SK-N-SH treated with all-trans-retinoic acid at 6 μM for 48 hours (cell line): ENCODE measurements at regions not wholly inside any gene's neighbourhood (a gene's known extent, or its start where the extent isn't known, plus 50 kb on each side); places are given as distances from the start of the nearest gene placed in this dataset.

Experiments used
- ATAC-seq: fragments of 200-7000 bp; cut with Tn5 transposase; 3 replicates; pipeline ENCODE4 v1.9.1; 2020; ENCODE audit warnings: mild to moderate bottlenecking, moderate library complexity
- ARNTL ChIP-seq: fragments of 450-650 bp; formaldehyde crosslinking; IDR thresholded peaks from 2 replicates; pipeline ENCODE4 v1.5.0; 2020; ENCODE audit warnings: low read depth, mild to moderate bottlenecking, moderate library complexity, borderline replicate concordance
- BACH2 ChIP-seq: fragments of 250-450 bp; sonication (Bioruptor Pico); IDR thresholded peaks from 2 replicates; pipeline ENCODE4 v1.9.0; 2021; ENCODE audit warnings: mild to moderate bottlenecking, borderline replicate concordance
- CREB5 ChIP-seq: fragments of 250-450 bp; sonication (Bioruptor Pico); IDR thresholded peaks from 2 replicates; pipeline ENCODE4 v1.5.1; 2020; ENCODE audit warnings: low read depth, mild to moderate bottlenecking, moderate library complexity
- CSDC2 ChIP-seq: fragments of 250-450 bp; sonication (Bioruptor Pico); IDR thresholded peaks from 2 replicates; pipeline ENCODE4 v1.5.0; 2020; ENCODE audit warnings: mild to moderate bottlenecking, moderate library complexity
- CSRNP3 ChIP-seq: fragments of 250-450 bp; sonication (Bioruptor Pico); IDR thresholded peaks from 2 replicates; pipeline ENCODE4 v1.5.1; 2021; ENCODE audit warnings: mild to moderate bottlenecking, moderate library complexity
- ESRRG ChIP-seq: fragments of 250-450 bp; sonication (Bioruptor Pico); IDR thresholded peaks from 2 replicates; pipeline ENCODE4 v1.6.1; 2021; ENCODE audit warnings: mild to moderate bottlenecking
- GLIS3 ChIP-seq: fragments of 250-450 bp; sonication (Bioruptor Pico); IDR thresholded peaks from 2 replicates; pipeline ENCODE4 v1.5.0; 2020; ENCODE audit warnings: mild to moderate bottlenecking, moderate library complexity
- ISL1 ChIP-seq: fragments of 250-450 bp; sonication (Bioruptor Pico); IDR thresholded peaks from 2 replicates; pipeline ENCODE4 v2.1.2; 2022; ENCODE audit warnings: mild to moderate bottlenecking, moderate library complexity
- OSR1 ChIP-seq: fragments of 250-450 bp; sonication (Bioruptor Pico); IDR thresholded peaks from 2 replicates; pipeline ENCODE4 v1.8.0; 2022; ENCODE audit warnings: moderate library complexity, mild to moderate bottlenecking, inconsistent platforms
- PATZ1 ChIP-seq: fragments of 250-450 bp; sonication (Bioruptor Pico); IDR thresholded peaks from 2 replicates; pipeline ENCODE4 v1.8.0; 2020; ENCODE audit warnings: mild to moderate bottlenecking, moderate library complexity, borderline replicate concordance
- POU6F1 ChIP-seq: fragments of 250-450 bp; sonication (Bioruptor Pico); IDR thresholded peaks from 2 replicates; pipeline ENCODE4 v1.8.0; 2021; ENCODE audit warnings: low read depth, mild to moderate bottlenecking, moderate library complexity, borderline replicate concordance
- PPARA ChIP-seq: fragments of 250-450 bp; sonication (Bioruptor Pico); IDR thresholded peaks from 2 replicates; pipeline ENCODE4 v1.5.0; 2020; ENCODE audit warnings: mild to moderate bottlenecking, borderline replicate concordance
- SNAI2 ChIP-seq: fragments of 250-450 bp; sonication (Bioruptor Pico); IDR thresholded peaks from 2 replicates; pipeline ENCODE4 v1.5.0; 2020; ENCODE audit warnings: mild to moderate bottlenecking, moderate library complexity
- TCF4 ChIP-seq: fragments of 250-450 bp; sonication (Bioruptor Pico); IDR thresholded peaks from 2 replicates; pipeline ENCODE4 v1.8.0; 2021; ENCODE audit warnings: mild to moderate bottlenecking, moderate library complexity, borderline replicate concordance
- TOX ChIP-seq: fragments of 250-450 bp; sonication (Bioruptor Pico); IDR thresholded peaks from 2 replicates; pipeline ENCODE4 v1.8.0; 2021; ENCODE audit warnings: mild to moderate bottlenecking, moderate library complexity, borderline replicate concordance
- ZFP3 ChIP-seq: fragments of 250-450 bp; sonication (Bioruptor Pico); IDR thresholded peaks from 2 replicates; pipeline ENCODE4 v1.5.0; 2020; ENCODE audit warnings: mild to moderate bottlenecking, moderate library complexity
- ZFP30 ChIP-seq: fragments of 450-650 bp; formaldehyde crosslinking; IDR thresholded peaks from 2 replicates; pipeline ENCODE4 v1.5.0; 2022; ENCODE audit warnings: mild to moderate bottlenecking, moderate library complexity
- ZNF70 ChIP-seq: fragments of 450-650 bp; formaldehyde crosslinking; IDR thresholded peaks from 2 replicates; pipeline ENCODE4 v1.5.0; 2020; ENCODE audit warnings: mild to moderate bottlenecking, moderate library complexity
- ZNF8 ChIP-seq: fragments of 450-650 bp; formaldehyde crosslinking; IDR thresholded peaks from 2 replicates; pipeline ENCODE4 v1.5.0; 2020; ENCODE audit warnings: mild to moderate bottlenecking, moderate library complexity

- TF ChIP-seq CSRNP3 (CRISPR knock-in tag): no peak
Observed at GRCh38 chr7:16187131-16187530, 234.2 kb downstream of the CRPPA start (continued).

- no peak for TF ChIP-seq ARNTL (CRISPR knock-in tag)
- no peak for TF ChIP-seq ZNF70 (CRISPR knock-in tag)
- no peak for TF ChIP-seq OSR1 (CRISPR knock-in tag)
- no peak for TF ChIP-seq ISL1 (CRISPR knock-in tag)
- TF ChIP-seq ESRRG: no peak
- TF ChIP-seq CREB5 (CRISPR knock-in tag): no peak
- TF ChIP-seq PPARA (CRISPR knock-in tag): no peak
- TF ChIP-seq POU6F1 (CRISPR knock-in tag): no peak
- no peak for TF ChIP-seq TCF4 (CRISPR knock-in tag)
- no peak for TF ChIP-seq ZNF8 (CRISPR knock-in tag)
- no peak for TF ChIP-seq GLIS3 (CRISPR knock-in tag)
- no peak for TF ChIP-seq CSDC2 (CRISPR knock-in tag)
- no peak for TF ChIP-seq PATZ1 (CRISPR knock-in tag)
- no peak for TF ChIP-seq CSRNP3 (CRISPR knock-in tag)
- no peak for ATAC-seq
Observed at GRCh38 chr7:16178585-16178984, 242.8 kb downstream of the CRPPA start.

GRCh38 chr7:16178092-16178491, 243.2 kb downstream of the CRPPA start:
- no peak for TF ChIP-seq GLIS3 (CRISPR knock-in tag)
- TF ChIP-seq ESRRG: no peak
- TF ChIP-seq BACH2 (CRISPR knock-in tag): no peak
- no peak for TF ChIP-seq ZNF8 (CRISPR knock-in tag)
- no peak for TF ChIP-seq ZFP3 (CRISPR knock-in tag)
- no peak for TF ChIP-seq SNAI2 (CRISPR knock-in tag)
- TF ChIP-seq TOX: no peak
- no peak for TF ChIP-seq ARNTL (CRISPR knock-in tag)
- no peak for TF ChIP-seq CSDC2 (CRISPR knock-in tag)
- TF ChIP-seq ZFP30 (CRISPR knock-in tag): no peak
- no peak for TF ChIP-seq PATZ1 (CRISPR knock-in tag)
- no peak for TF ChIP-seq CREB5 (CRISPR knock-in tag)
- no peak for TF ChIP-seq CSRNP3 (CRISPR knock-in tag)
- ATAC-seq: no peak; the same call in 2 of the 3 replicates
